K562 (cell line): ENCODE measurements at regions not wholly inside any gene's neighbourhood (a gene's known extent, or its start where the extent isn't known, plus 50 kb on each side); places are given as distances from the start of the nearest gene placed in this dataset.

Experiments
- MECOM ChIP-seq: fragments of 250-450 bp; sonication (Bioruptor Pico); IDR thresholded peaks from 2 replicates; pipeline ENCODE4 v1.8.0; 2022; ENCODE audit warnings: inconsistent platforms
- NFATC3 ChIP-seq: fragments of 450-650 bp; IDR thresholded peaks from 2 replicates; pipeline ENCODE4 v1.6.1; 2017; ENCODE audit warnings: mild to moderate bottlenecking
- ZBTB11 ChIP-seq, 3 experiments: fragments of 200-800 bp in 1 of 3; fragments of 250-450 bp in 1 of 3; fragments of 450-650 bp in 1 of 3; sonication (Bioruptor Pico) in 1 of 3; sonication (Bioruptor generic) in 1 of 3; formaldehyde crosslinking in 1 of 3; IDR thresholded peaks; 2 replicates each; pipeline versions ENCODE4 v1.6.1 to v1.8.0; 2016 to 2022; ENCODE audit warnings: mild to moderate bottlenecking in 2 of 3, missing genetic modification characterization in 2 of 3, missing compliant biosample characterization in 1 of 3, moderate library complexity in 1 of 3
- ZNF398 ChIP-seq: fragments of 250-450 bp; sonication (Bioruptor Pico); IDR thresholded peaks from 2 replicates; pipeline ENCODE4 v1.8.0; 2021; ENCODE audit warnings: moderate library complexity, mild to moderate bottlenecking, inconsistent platforms
- TF ChIP-seq, protein P1 (sequence below): sonication (generic); formaldehyde crosslinking; IDR thresholded peaks from 2 replicates; pipeline ENCODE4 v1.8.0; 2022; ENCODE audit warnings: mild to moderate bottlenecking, missing genetic modification reagents
- TF ChIP-seq, protein P2 (sequence below): fragments of 450-650 bp; formaldehyde crosslinking; IDR thresholded peaks from 2 replicates; pipeline ENCODE4 v1.4.0; 2020; ENCODE audit warnings: mild to moderate bottlenecking, moderate library complexity
- TF ChIP-seq, protein P3 (sequence below): sonication (generic); formaldehyde crosslinking; IDR thresholded peaks from 2 replicates; pipeline ENCODE4 v1.8.0; 2022; ENCODE audit warnings: mild to moderate bottlenecking, missing genetic modification reagents, borderline replicate concordance

DNA sequence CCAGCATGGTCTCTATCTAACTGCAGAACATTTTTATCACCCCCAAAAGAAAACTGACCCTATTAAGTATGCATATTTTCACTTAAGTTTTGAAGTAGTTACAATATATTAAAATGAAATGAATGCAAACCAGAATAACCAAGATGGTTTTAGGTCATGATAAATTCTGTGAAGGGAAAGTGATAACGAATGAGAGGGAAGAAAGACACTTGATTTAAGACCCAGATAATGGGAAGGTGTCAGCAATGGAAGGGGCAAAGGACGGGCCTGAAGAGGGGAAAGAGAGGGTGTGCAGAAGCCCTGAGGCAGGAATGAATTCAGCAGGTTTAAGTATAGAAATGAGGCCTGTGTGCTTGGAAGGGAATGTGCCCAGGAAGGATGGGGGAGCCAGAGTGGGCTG is 61.1 kb upstream of the IGFBP3 start (continued):
- no peak for TF ChIP-seq ZNF398 (CRISPR knock-in tag)
- no peak for TF ChIP-seq NFATC3
- TF ChIP-seq ZBTB11 (CRISPR knock-in tag; IDR thresholded peaks at IDR 0.05), result no peak
- TF ChIP-seq MECOM (CRISPR knock-in tag), result no peak
- TF ChIP-seq, protein P1, sequence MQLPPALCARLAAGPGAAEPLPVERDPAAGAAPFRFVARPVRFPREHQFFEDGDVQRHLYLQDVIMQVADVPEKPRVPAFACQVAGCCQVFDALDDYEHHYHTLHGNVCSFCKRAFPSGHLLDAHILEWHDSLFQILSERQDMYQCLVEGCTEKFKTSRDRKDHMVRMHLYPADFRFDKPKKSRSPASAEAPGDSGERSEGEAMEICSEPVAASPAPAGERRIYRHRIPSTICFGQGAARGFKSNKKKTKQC, result no peak
- TF ChIP-seq, protein P2, sequence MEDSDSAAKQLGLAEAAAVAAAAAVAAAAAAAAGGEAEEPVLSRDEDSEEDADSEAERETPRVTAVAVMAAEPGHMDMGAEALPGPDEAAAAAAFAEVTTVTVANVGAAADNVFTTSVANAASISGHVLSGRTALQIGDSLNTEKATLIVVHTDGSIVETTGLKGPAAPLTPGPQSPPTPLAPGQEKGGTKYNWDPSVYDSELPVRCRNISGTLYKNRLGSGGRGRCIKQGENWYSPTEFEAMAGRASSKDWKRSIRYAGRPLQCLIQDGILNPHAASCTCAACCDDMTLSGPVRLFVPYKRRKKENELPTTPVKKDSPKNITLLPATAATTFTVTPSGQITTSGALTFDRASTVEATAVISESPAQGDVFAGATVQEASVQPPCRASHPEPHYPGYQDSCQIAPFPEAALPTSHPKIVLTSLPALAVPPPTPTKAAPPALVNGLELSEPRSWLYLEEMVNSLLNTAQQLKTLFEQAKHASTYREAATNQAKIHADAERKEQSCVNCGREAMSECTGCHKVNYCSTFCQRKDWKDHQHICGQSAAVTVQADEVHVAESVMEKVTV (CRISPR knock-in tag), result no peak
- TF ChIP-seq, protein P3, sequence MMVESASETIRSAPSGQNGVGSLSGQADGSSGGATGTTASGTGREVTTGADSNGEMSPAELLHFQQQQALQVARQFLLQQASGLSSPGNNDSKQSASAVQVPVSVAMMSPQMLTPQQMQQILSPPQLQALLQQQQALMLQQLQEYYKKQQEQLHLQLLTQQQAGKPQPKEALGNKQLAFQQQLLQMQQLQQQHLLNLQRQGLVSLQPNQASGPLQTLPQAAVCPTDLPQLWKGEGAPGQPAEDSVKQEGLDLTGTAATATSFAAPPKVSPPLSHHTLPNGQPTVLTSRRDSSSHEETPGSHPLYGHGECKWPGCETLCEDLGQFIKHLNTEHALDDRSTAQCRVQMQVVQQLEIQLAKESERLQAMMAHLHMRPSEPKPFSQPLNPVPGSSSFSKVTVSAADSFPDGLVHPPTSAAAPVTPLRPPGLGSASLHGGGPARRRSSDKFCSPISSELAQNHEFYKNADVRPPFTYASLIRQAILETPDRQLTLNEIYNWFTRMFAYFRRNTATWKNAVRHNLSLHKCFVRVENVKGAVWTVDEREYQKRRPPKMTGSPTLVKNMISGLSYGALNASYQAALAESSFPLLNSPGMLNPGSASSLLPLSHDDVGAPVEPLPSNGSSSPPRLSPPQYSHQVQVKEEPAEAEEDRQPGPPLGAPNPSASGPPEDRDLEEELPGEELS (CRISPR knock-in tag), result no peak
